Femur (tissue), 1 donor: ENCODE measurements at regions not wholly inside any gene's neighbourhood (a gene's known extent, or its start where the extent isn't known, plus 50 kb on each side); places are given as distances from the start of the nearest gene placed in this dataset.
A peak's percentile ranks its signal among the peaks of the same experiment; 100 is the strongest.

Source experiments
- DNase-seq: peaks from one replicate; pipeline ENCODE4 v3.0.0-alpha.2; 2017

DNA sequence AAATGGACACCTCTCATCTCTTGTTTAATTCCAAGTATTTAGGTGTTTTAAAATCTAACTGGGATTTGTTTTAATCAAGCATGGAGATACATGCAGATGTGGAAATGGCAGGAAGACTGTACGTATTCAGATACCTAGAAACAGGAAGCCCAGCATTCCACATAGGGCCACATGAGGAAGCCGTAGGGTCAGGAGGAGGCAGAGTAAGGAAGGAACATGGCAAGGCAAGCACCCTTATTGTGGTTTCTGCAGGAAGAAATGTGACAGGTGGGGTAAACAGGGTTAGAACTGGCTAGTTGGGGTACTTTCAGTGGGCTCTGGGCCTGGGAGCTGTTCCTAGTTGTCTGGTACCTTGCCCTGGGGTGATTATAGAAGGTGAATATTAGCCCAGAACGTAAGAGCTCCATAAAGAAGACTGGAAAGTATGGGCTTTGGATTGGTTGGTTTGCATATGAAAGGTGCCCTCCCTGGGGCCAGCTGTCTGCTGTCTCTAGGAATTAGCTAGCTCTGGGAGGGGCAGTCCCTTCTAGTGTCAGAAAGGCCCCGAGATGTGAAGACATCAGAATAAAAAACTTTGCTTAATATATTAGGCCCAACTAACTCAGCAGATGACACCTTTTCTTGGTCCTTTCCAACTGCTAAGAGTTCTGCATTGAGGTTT is 107.7 kb upstream of the CADPS start:
- no peak for DNase-seq

GRCh38 chr3:62986061-62986460 is 110.8 kb upstream of the CADPS start:
- no peak for DNase-seq

GRCh38 chr3:62987721-62988120 is 112.5 kb upstream of the CADPS start:
- no peak for DNase-seq

GRCh38 chr3:62990704-62991413 is 115.6 kb upstream of the CADPS start:
- DNase-seq, result no peak

DNA sequence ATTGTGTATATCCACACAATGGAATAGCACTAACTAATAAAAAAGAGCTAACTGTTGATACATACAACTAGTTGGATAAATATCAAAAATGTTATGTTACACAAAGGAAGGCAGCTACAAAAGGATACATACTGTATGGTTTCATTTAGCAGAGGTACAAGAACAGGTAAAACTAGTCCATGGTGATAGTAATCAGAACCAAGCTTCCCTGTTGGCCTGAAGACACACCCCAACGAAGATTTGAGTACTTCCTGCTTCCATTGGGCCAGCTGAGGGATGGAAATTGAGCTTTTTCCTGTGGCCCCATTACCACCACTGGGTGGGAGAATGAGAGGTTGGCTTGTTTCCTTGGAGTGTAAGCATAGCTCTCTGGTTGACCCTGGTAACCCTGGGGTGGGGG is 117.3 kb upstream of the CADPS start:
- DNase-seq, result no peak

GRCh38 chr3:62995119-62995518 is 119.9 kb upstream of the CADPS start:
- no peak for DNase-seq

GRCh38 chr3:62995530-62995929 is 120.3 kb upstream of the CADPS start:
- DNase-seq, result no peak

GRCh38 chr3:62997369-62997768 is 122.2 kb upstream of the CADPS start:
- no peak for DNase-seq

DNA sequence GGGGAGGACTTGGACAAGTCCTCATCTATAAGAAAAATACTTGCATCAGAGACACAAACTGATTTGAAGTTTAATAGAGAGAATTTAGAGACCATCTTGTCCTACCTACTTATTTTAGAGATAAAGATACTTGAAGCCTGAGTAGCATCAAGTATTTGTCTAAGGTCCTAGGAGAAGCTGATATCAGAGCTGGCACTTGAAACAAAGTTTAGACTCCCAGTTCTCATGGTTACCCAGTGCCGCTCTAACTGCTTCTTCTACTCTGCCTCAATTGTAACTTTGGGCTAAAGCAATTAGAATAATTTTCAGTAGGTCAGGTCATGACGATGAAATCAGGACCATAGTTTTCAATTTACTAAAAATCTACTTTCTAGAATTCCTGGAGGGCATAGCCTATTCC is 123.9 kb upstream of the CADPS start:
- DNase-seq, result no peak

- DNase-seq, result no peak
Measured at GRCh38 chr3:62999791-63000190, 124.6 kb upstream of the CADPS start.

DNA sequence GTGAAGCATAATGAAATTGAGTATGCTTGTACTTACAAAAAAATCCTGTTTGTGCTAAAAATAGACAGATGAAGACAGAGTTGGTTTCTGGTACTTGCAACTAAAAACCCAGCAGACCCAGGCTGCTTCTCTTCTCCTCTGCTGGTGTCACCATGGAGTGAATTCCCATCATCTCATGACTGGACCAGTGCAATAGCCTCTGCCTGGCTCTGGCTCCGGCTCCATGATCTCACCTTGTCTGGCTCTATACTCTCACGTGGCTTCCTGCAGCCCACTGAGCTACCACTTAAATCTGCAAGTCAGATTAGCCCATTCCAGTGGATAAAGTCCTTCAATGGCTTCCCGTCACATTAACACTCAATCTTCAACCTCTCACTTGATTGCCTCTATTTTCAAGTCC is 129.2 kb upstream of the CADPS start:
- no peak for DNase-seq

DNA sequence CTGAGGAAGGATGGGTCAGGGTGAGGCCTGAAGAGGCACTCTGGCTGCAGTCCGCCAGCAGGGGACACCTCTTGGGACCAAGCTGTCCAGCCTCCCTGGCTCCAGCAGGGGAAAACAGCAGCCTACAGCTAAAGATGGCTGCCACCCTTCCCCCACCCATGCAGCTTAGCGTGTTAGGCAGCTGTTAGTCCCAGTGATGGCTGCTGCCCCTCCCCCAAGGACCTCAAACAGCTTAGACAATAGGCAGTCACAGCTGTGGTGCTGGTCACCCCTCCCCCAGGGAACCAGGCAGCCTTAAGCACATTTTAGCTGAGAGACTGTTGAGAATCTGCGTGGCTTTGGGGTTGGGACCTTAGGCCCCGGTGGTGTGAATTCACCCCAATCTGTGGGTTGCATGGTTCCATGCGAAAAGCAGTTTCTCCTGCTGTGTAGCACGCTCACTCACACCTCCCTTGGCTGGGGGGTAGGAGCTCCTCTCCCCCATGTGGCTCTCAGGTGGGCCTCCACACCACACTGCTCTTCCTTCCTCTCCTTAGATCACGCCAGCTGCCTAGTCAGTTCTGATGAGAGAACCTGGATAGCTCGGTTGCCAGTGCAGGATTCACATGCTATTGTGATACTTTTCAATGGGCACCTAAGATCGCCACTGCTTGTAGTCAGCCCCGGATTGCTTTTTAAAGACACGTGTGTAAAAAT is 140.5 kb upstream of the CADPS start:
- DNase-seq, result peak; percentile 22

GRCh38 chr3:63022114-63022513 is 146.9 kb upstream of the CADPS start:
- no peak for DNase-seq

GRCh38 chr3:63026722-63027121 is 151.5 kb upstream of the CADPS start:
- DNase-seq, result no peak

DNA sequence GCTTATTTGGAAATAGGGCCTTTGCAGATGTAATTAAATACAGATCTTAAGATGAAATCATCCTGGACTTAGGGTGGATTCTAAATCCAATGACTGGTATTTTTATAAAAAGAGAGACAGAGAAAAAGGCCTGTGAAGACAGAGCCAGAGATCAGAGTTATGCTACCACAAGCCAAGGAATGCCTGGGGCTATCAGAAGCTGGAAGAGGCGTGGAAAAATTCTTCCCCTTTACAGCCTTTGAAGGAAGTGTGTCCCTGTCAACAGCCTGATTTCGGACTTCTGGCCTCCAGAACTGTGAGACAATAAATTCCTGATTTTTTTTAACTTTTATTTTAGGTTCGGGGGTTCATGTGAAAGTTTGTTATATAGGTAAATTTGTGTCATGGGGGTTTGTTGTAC is 154.1 kb upstream of the CADPS start:
- DNase-seq, result no peak

DNA sequence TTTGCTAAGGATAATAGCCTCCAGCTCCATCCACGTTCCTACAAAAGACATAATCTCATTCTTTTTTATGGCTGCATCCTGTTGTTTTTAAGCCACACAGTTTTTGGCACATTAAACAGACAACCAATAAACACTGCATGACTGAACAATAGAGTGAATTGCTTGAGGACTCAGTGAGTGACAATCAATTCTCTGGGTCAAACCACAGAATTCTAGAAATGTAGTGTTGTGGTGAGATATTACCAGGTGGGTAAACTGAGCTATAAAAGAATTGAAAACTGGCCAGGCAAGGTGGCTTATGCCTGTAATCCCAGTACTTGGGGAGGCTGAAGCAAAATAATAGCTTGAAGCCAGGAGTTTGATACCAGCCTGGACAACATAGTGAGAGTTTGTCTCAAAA is 154.7 kb upstream of the CADPS start:
- no peak for DNase-seq

GRCh38 chr3:63030666-63031065 is 155.4 kb upstream of the CADPS start:
- DNase-seq, result no peak

GRCh38 chr3:63032881-63033280 is 157.7 kb upstream of the CADPS start:
- DNase-seq, result no peak

DNA sequence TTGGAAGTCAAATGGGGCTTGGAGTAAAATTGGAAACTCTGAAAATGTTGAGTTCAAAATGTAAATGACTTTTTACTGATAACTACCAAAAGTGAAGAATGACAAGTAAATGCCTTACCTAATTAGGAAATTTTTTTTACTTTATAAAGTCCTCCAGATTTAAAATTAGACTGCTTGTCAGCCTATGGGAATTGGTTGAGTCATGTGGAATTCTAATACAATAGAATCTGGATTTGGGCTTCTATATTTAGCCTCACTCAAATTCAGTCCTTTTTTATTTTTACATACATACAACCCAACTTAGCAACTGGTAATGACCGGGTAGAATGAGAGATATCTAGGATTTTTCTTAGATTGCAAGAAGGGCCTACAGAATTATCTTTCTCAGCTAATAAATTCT is 158.9 kb upstream of the CADPS start:
- DNase-seq, result no peak

DNA sequence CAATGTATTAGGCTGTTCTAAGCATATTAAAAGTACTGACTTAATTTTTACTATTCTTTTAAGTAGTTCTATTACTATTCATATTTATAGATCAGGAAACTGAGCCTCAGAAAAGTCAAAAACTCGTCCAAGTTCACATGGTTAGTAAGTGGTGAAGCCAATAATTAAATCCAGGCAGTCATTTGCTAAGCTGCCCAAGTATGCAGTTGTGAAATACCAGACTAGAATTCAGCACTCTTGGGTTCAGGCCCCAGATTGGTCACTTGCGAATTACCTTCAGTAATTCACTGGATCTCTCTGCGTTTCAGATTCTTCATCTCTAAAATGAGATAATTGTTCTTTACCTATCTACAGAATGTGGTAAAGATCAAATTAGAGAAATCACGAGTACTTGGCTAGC is 161.9 kb upstream of the CADPS start:
- no peak for DNase-seq

GRCh38 chr3:63042833-63043232 is 167.6 kb upstream of the CADPS start:
- DNase-seq, result no peak

GRCh38 chr3:63043631-63044030 is 168.4 kb upstream of the CADPS start:
- no peak for DNase-seq

- no peak for DNase-seq
Measured at GRCh38 chr3:63046152-63046551, 170.9 kb upstream of the CADPS start.

- DNase-seq, result no peak
Measured at GRCh38 chr3:63046580-63046979, 171.4 kb upstream of the CADPS start.
